Activated T-cell treated with anti-CD3 and anti-CD28 coated beads for 4 hours (primary cell): ENCODE measurements at regions not wholly inside any gene's neighbourhood (a gene's known extent, or its start where the extent isn't known, plus 50 kb on each side); places are given as distances from the start of the nearest gene placed in this dataset.
"Not testable (repeated sequence)": the region's sequence is repeated elsewhere in the genome, so short reads cannot be mapped to it uniquely, and the experiment has no call there.

ENCODE experiments used
- DNase-seq: peaks from one replicate; pipeline ENCODE4 v3.0.0-alpha.2; 2020

DNA sequence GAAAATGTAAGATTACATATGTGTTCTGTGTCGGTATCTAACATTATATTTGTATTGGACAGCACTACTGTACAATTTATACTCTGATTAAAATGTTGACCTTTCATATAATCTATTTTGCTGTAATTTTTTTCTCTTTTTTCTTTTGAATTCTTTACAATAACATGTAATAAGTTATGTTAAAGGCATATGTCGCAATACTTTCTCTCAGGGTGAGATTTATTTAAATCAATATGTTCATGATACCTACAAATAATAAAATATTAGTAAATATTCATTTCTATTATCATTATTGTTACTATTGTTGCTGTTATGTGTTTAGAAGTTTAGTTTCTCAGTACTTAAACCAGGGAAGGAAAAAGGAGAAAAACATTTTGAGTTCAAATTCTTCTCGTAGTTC is 807.4 kb downstream of the STIM2 start:
- DNase-seq: no peak

DNA sequence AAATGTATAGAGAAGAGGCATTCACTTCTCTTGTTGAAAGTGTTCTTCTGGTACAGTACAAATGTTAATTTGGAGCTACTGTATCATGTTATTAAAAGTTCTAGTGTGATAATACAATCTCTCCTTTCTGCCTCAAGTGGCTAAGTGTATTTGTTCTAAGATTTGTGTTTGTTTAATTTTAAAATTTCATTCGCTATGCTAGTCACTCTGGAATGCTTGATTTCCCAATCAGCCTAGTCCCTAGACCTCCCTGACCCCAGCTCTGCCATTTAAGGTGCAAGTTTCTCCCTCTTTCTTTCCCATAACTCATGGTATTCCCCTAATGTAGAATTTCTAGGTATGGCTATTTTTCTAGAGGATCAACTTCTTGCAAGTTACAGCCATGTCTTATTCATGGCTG is 817.4 kb downstream of the STIM2 start:
- DNase-seq: no peak

DNA sequence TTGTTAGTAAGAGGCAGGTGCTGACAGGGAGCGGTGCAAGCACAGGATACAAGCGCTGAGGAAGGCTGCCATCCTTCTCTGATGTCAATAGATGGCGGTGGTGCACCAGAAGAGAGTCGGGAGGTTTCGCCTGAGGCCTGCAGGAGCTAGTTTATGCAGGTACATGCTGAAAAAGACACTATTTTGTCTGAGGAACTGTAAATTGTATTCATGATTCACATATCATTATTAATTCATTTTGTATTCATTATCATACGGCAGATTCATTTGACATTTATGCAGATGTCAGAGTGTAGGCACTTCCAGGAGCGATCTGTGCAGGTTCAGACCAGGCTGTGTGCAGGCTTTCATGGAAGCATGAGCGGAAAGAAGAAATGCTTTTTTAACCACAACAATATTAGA is 824.0 kb downstream of the STIM2 start:
- DNase-seq: no peak

DNA sequence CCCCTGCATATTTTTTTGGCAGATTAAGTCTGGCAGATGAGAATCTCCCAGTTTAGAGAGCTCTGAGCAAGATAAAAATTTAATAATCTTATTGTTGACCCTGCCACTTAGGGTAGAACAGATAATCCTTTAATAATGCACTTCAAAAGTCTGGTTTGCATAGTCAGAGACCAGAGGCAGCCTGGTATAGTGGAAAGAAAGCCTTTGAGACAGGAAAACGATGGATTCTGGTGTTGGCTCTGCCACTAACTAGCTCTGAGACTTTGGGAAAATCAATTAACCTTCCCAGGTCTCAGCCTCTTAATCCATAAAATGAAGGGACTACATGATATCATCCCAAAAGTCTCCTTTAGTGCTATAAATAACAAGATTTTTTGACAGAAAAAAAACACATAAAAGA is 824.5 kb downstream of the STIM2 start:
- DNase-seq: no peak

DNA sequence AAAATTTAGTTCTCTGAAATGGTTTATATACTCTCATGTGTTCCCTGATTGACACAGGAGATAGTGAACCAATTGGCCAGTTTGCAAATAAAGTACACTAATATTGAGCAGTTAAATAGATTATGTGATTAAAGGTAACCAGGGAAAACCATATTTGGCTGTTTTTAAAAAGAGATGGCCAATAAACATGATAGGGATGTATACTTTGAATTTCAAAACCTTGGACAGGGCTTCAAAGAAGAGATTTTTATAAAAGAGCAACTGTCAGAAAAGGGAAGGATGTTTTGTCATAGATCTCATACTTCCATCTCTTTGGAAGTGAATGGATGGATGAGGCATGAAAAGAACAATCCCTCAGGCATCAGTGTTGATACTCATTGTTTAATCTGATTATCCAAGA is 825.3 kb downstream of the STIM2 start:
- no peak for DNase-seq

DNA sequence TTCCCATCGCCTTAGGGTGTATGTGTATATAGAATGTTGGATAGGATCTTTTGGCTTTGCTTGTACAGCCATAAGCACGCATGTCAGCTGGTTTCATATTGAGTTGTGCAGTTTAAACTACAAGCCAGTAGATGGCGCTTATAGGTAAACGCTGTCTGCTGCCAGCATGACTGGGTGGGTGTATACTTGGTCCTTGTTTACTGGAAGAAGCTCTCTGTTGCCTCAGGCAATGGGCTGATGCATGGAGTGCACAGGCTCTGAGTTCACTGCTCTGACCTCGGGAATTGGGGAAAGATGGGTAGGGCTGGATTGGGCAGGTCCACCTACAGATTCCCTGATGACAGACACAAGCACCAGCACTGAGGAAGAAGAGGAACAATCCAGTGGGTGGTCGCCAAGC is 831.5 kb downstream of the STIM2 start:
- no peak for DNase-seq

DNA sequence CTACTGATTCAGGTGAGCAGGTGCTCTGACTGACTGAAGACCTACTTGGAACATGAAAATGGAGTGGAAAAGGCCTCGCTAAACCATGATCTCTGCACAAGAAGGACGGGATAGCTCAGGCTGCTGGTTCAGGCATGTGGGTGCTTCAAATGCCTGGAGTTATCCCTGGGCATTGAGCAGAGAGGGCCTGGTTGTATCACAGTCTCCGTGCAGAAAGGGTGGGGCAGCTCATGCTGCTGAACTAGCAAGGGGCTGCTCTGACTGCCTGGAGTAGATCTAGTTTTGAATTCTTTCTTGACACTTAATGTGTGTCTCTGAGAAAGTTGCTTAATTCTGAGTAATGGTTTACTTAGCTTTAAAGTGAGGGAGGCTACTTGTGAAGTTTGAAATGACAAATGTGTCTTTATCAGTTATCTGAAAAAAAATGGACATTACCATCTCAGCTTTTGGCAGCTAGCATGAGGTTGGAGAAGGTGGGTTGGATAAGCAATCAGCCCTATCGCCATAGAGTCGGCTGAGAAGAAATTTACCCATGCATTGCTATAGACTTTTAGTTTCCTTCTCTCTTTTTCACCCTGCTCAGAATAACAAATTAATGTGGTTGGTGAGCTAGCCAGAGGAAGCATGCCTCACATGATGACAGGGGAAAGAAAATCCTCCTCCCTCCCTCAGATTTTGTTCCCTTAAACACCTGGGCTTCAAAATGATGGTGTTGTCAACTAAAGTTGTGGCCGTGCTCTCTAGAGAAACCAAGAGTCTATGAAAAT is 832.4 kb downstream of the STIM2 start:
- DNase-seq: no peak

DNA sequence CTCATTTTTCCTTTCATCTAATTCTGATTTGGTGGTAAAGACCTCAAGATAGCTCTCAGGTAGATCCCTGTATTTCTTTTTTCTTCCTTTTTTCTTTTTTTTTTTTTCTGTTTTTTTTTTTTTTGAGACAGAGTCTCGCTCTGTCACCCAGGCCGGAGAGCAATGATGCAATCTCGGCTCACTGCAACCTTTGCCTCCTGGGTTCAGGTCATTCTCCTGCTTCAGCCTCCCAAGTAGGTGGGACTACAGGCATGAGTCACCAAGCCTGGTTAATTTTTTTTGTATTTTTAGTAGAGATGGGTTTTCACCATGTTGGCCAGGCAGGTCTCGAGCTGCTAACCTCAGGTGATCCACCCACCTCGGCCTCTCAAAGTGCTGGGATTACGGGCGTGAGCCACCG is 835.6 kb downstream of the STIM2 start:
- not testable (repeated sequence) for DNase-seq

DNA sequence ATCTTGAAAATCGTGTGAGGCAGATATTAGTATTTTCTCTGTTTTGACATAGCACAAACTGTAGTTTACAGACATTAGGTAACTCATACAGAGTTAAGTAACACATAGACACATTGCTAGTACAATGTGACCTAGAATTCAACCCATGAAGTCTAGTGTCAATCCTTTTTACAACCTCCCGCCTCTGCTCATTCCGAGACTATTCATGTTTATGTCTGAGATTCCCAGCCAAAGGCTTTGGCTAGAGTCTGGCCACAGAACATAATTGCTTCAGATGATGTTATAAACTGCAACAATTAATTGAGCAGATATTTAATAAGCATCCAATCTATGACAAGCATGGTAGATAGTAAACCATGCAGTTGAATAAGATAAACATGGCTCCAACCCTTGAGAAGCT is 841.0 kb downstream of the STIM2 start:
- no peak for DNase-seq

DNA sequence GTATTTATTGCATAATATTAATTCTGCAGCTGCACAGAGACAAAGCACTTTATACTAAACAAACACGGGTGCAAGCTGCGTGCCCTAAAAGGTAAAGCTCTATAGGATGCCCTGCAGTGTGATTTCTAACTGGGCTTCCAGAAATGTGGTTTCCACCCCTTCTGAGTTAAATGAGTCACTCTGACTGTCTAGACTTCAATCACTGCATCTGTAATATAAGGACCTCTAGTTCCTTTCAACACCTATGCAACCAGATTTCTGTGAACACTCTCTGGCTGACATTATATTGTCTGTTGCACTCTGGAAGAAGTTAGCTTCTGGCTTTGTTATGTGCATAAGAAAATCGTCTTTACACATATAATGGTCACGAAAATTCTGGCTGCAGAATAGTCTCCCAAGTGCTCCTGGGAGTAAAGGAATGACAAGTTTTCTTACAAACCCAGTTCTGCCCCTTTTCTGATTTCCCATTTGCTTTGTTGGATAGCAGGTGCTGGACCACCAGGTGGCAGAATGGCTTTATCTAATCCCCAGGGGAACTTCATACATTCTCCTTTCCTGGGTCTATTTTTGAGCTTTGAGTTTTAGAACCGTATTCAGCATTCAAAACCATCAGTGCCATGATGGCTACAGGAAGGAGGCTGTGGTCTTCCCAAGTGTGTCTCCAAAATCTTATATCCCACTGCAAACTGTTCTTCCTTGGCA is 842.2 kb downstream of the STIM2 start:
- DNase-seq: no peak

DNA sequence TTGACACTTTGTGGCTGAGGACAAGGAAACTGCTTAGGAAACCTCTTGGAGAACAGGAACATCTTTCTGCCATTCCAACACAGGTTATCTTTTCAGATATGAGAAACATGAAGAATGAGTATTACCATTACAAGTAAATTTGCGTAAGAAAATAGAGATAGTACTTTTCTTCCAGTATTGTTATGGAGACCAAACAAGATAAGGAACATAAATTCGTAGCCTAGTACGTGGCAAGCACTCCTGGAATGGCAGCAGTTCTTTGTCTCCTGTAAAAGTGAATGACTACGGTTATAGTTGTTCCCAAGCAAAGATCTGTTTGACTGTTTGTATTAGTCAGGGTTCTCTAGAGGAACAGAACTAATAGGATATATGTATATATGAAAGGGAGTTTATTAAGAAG is 843.1 kb downstream of the STIM2 start:
- DNase-seq: no peak

DNA sequence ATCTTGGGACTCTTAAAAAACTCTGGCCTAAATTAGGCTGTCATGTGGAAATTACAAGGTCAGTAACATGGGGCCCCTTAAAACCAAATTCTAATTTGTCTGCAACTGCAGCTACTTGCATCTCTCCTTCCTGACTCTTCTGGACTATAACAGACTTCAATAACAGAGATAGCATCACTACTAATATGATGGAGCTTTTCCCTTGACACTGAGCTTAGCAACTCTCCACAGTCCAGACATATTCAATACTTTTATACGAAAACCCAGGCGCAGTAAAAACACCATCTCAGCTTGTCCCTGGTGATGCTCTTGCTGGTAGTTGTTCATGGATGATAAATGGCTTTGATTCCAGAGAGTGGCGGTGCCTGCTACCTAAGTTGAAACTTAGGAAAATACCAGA is 850.4 kb downstream of the STIM2 start:
- no peak for DNase-seq

DNA sequence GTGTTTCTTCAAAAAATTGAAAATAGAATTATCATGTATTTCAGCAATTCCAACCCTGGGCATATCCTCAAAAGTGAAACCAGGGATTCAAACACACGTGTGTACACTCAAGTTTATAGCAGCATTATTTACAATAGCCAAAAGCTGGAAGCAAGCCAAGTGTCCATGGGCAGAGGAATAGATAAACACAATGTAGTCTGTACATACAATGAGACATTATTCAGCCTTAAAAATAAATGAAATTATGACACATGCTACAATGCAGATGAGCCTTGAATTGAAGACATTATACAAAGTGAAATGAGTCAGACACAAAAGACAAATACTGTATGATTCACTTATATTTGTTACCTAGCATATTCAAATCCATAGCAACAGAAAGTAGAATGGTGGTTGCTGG is 853.4 kb downstream of the STIM2 start:
- no peak for DNase-seq

DNA sequence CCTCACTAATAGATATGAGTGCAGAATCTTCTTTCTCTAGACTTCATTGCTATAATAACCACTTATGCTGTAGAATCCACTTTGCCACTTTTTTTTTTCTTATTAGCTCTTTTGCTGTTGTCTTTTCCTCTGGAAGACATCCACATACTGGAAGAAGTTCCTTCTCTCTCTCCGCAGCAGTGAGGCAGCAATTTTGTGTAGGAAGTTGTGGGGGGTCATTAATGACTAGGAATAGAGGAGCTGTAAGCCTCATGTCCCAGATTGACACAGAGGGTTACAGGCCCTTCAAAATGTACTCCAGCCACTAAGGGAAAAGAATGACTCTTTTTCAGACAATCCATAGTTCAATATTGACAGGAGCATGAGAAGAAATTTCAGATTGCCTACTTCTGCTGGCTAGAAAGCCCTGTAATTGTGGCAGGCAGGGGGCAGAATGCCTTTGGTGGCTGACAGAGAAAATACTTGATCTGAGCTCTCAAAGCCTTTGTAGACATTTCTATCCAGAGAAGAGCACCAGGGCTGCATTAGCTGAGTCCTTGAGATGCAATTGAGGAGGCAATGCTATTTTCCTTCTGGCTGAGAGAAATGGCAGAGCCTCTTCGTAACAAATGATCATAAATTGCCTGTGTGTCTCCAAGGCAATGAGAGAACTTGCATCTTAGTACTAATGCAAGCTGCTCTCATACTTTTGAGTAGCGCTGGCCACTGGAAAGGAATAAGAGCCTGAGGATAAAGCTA is 856.2 kb downstream of the STIM2 start:
- no peak for DNase-seq

DNA sequence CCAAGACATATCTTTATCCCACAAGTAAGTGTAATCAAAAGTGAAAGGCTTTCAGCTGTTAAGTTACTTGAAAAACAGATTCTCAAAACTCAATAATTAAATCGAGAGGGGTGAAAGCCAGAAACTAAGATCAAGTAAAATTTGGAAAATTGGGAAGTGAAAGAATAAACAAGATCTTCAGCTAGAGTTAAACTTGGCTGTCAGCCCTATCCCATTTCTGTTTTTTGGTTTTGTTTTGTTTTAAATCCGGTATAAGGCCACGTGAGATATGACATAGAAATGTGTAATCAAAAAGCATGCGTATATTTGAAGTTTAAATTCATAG is 856.8 kb downstream of the STIM2 start:
- no peak for DNase-seq

DNA sequence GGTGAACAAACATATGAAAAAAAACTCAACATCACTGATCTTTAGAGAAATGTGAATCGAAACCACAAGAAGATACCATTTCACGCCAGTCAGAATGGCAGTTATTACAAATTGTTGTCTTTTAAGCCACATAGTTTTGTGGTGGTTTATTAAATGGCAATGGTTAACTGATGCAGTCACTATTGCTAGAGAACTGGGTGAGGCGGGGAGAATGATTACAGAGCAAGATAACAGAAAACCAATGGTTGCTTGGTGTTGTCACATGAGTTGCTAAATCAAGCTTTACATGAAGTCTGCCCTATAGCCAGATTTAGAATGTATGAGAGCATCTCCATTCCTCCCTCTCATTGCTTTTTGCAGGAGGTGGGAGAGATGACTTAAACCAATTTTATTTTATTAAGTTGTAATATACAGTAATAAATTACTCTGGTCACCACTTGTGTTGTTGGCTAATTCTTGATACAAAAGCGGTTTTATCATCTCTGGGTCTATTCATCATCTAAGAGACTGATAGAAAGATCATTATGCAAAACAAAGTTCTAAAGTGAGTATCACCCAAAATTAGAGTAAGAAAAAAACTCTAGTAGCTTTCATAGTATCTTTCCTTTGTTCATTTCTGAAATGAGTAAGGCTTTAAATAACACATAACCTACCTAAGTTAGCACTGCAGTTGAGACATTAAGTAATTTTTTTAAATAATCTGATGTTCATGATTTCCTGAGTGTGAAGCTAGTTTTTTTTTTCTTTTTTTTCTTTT is 859.5 kb downstream of the STIM2 start:
- no peak for DNase-seq

DNA sequence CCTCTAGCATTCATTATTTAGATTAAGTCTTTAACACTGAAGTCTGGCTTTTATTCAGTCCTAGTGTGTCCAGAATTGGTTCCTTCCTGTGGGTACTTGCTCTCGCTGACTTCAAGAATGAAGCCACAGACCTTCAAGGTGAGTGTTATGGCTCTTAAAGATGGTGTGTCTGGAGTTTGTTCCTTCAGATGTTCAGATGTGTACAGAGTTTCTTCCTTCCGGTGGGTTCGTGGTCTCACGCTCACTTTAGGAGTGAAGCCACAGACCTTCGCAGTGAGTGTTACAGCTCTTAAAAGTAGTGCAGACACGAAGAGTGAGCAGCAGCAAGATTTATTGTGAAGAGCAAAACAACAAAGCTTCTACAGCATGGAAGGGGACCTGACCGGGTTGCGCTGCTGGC is 860.6 kb downstream of the STIM2 start:
- no peak for DNase-seq

DNA sequence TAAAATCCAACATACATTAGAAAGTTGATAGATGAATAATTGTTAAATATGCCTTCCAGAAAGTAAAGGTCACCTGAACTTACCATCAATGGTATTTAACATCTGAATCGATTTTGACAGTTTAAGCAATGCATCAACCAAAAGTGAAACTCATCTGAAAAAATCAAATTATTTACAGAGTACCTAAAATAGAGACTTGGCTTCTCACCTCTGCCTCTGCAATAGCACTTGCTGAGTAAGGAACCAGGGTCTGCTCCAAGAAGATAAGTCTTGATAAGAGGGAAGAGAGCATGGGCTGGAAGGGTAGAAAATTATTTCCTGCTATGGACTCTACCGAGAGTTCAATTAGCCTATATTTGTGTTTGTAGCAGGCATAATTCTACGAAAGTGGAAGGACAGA is 868.3 kb downstream of the STIM2 start:
- DNase-seq: no peak

DNA sequence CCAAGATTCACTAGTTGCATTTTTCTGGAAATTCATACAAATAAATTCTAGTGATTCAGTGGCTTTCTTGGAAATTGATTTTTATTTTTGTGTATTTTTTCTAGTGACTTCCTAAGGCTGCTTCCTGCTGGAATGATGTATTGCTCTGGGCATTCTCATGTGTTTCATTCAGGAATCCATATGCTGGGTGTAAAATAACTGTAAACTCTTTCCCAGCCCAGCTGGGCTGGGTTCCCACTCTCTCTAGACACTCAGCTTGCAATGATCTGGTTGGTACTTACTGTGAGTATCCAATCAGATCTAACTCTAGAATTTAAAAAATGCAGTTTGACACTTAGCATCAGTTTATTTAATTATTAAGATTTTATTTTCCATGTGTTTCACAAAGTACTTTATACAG is 882.2 kb downstream of the STIM2 start:
- no peak for DNase-seq

DNA sequence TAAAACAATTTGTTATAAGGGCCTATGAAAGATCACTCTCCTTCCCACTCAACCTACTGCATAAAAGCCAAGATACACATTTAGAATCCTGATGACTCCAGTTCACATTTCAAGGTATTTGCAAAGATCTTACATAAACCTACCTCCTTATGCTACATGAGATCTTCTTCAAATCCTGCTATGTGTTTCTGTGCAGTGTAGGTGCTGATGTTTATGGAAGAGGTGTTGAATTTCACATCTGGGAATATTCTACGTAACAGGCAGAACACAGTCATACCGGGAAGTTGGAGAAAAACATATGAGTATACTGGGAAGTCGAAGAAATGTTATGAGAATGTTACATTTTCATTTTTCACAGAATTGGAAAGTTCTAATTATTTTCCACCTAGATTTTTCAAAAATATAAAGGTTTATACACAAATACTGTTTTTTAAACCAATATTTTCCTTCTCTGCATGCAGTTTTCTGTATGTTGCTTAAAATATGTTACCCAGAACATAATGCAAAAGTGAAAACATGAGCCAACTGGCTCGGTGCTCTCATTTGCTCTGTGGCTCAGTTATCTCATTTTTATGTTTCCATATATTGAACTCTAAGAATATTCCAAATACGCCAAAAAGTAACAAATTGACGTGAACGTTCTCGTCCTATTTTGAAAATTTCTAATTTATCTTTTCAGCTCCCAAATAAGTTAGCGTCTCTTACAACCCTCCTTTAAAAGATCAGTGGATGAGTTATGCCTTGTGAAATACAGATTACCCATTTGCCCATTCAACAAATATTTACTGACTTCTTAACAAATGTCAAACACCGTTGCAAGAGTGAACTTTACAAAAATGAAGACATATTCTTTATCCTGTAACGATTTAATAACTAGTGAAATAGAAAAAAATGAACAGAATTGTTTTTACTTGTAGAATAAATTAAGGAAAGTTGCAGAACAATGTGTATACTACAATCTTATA is 899.3 kb downstream of the STIM2 start:
- DNase-seq: no peak

DNA sequence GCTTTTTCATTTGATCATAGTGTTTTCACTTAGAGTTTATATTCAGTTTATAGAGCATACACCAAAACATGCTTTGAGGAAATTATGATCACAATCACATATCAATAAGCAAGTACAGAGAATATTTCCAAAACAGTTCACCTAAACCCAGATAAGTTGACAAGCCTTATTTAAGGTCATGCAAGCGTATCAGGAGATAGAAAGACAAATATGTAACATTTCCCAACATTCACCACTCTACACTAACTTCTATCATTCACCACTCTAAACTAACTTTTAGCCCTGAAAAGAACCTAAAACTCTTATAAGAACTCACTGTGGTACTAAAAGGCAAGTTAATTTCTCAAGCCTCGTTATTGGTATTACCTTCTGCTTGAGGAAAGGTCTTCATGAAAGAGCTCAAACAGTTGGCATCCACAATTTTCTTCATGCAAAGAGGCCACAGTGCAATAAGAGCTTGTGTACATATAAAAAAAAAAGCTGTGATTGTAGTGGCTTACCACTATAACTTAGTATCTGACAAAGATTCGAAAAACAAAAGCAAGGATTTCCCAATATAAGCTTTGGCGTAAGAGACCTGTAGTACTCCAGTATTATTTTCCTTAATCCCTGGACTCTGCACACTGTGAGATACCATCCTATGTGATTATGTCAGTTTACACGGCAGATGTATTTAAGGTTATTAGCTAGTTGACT is 903.3 kb downstream of the STIM2 start:
- DNase-seq: no peak

DNA sequence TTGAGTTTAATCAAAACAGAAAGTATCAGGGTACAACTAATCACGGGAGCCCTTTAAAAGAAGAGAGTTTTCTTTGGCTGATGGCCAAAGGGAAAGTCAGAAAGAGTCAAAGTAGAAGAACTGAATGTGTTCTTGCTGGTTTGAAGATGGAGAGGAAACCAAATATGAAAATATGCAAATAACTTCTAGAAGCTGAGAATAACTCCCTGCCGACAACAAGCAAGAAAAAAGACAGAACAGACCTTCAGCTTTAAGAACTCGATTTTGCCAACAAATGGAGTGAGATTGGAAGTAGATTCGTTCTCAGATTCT is 903.8 kb downstream of the STIM2 start:
- DNase-seq: no peak
